Hepatocyte (in vitro differentiated cells): ENCODE measurements at regions not wholly inside any gene's neighbourhood (a gene's known extent, or its start where the extent isn't known, plus 50 kb on each side); places are given as distances from the start of the nearest gene placed in this dataset.

Source experiments
- DNase-seq: peaks from one replicate; pipeline ENCODE4 v3.0.0-alpha.2; 2016; ENCODE audit warnings: low spot score
- H2AFZ ChIP-seq: fragments of 200-600 bp; sonication (generic); 2 replicates; pipeline ENCODE4 v1.6.0; 2016; ENCODE audit warnings: antibody characterized with exemption, mild to moderate bottlenecking
- H3K27ac ChIP-seq: fragments of 200-600 bp; sonication (generic); 2 replicates; pipeline ENCODE4 v1.5.1; 2016; ENCODE audit warnings: mild to moderate bottlenecking
- H3K27me3 ChIP-seq: fragments of 200-600 bp; sonication (generic); 2 replicates; pipeline ENCODE4 v1.6.1; 2016
- H3K36me3 ChIP-seq: fragments of 200-600 bp; sonication (generic); replicated peaks from 2 replicates; pipeline ENCODE4 v1.5.1; 2016; ENCODE audit warnings: low read depth; ENCODE audit not compliant: insufficient read depth
- H3K4me1 ChIP-seq: fragments of 200-600 bp; sonication (generic); 2 replicates; pipeline ENCODE4 v1.5.1; 2016; ENCODE audit warnings: mild to moderate bottlenecking, moderate library complexity; ENCODE audit not compliant: insufficient read depth
- H3K4me2 ChIP-seq: fragments of 200-600 bp; sonication (generic); 2 replicates; pipeline ENCODE4 v1.6.0; 2016
- H3K4me3 ChIP-seq: fragments of 200-600 bp; sonication (generic); 2 replicates; pipeline ENCODE4 v1.5.1; 2016; ENCODE audit warnings: mild to moderate bottlenecking
- H3K79me2 ChIP-seq: fragments of 200-600 bp; sonication (generic); 2 replicates; pipeline ENCODE4 v1.6.0; 2017; ENCODE audit warnings: mild to moderate bottlenecking
- H3K9me2 ChIP-seq: fragments of 200-600 bp; sonication (generic); replicated peaks from 2 replicates; pipeline ENCODE4 v1.6.0; 2017; ENCODE audit warnings: mild to moderate bottlenecking; ENCODE audit not compliant: insufficient read depth
- H3K9me3 ChIP-seq: fragments of 200-600 bp; sonication (generic); 2 replicates; pipeline ENCODE4 v1.5.1; 2016; ENCODE audit warnings: low read depth, mild to moderate bottlenecking
- H4K20me1 ChIP-seq: fragments of 200-600 bp; sonication (generic); 2 replicates; pipeline ENCODE4 v1.6.0; 2016; ENCODE audit warnings: mild to moderate bottlenecking; ENCODE audit not compliant: insufficient read depth, poor library complexity, severe bottlenecking
- CTCF ChIP-seq: fragments of 200-600 bp; sonication (generic); IDR thresholded peaks from 2 replicates; pipeline ENCODE4 v1.5.1; 2016; ENCODE audit warnings: antibody characterized with exemption, mild to moderate bottlenecking; ENCODE audit not compliant: poor library complexity
- EZH2 ChIP-seq: fragments of 200-600 bp; sonication (generic); IDR thresholded peaks from 2 replicates; pipeline ENCODE4 v1.6.1; 2016; ENCODE audit warnings: antibody characterized with exemption, mild to moderate bottlenecking, borderline replicate concordance
- EZH2phosphoT487 ChIP-seq: fragments of 200-600 bp; sonication (generic); IDR thresholded peaks from one replicate; pipeline ENCODE4 v1.6.1; 2018; ENCODE audit warnings: antibody characterized with exemption, mild to moderate bottlenecking, low read depth, moderate library complexity; ENCODE audit not compliant: unreplicated experiment, severe bottlenecking
- WGBS: methylation state at CpG from one replicate; pipeline ENCODE4 v1.1.6; 2016; ENCODE audit warnings: low lambda C conversion rate; ENCODE audit errors: missing lambda C conversion rate; 5-methylcytosine and 5-hydroxymethylcytosine counted together

GRCh38 chr2:142575561-142575960 is 301.9 kb upstream of the KYNU start:
- Histone ChIP-seq H2AFZ (no peak overlapping the region), H3K36me3 (no peaks in the 10 kb centered on the region), H3K4me2 (no peak overlapping the region), H3K4me3 (no peak overlapping the region), H3K4me1 (no peaks in the 10 kb centered on the region), H3K79me2 (no peaks in the 10 kb centered on the region), H3K9me3 (no peaks in the 10 kb centered on the region), H4K20me1 (no peaks in the 10 kb centered on the region), H3K27me3 (no peaks in the 10 kb centered on the region), H3K27ac (no peak overlapping the region), H3K9me2 (no peaks in the 10 kb centered on the region)
- no peak for TF ChIP-seq CTCF
- TF ChIP-seq EZH2, result no peak
- no peak for TF ChIP-seq EZH2phosphoT487
- WGBS, result 71% methylated on average over 1 of the region's 1 CpG
- DNase-seq, result no peak

GRCh38 chr2:142574388-142574787 is 303.1 kb upstream of the KYNU start:
- no peaks in the 10 kb centered on the region for H3K9me3 ChIP-seq
- H3K4me2 ChIP-seq, result no peak overlapping the region
- no peak overlapping the region for H2AFZ ChIP-seq
- no peak for DNase-seq
- H3K9me2 ChIP-seq, result no peaks in the 10 kb centered on the region
- H3K4me3 ChIP-seq, result no peak overlapping the region
- no peaks in the 10 kb centered on the region for H3K4me1 ChIP-seq
- no peaks in the 10 kb centered on the region for H3K27me3 ChIP-seq
- H3K79me2 ChIP-seq, result no peaks in the 10 kb centered on the region
- no peaks in the 10 kb centered on the region for H3K36me3 ChIP-seq
- TF ChIP-seq EZH2phosphoT487, result no peak
- no peak for TF ChIP-seq EZH2
- TF ChIP-seq CTCF, result no peak
- H4K20me1 ChIP-seq, result no peaks in the 10 kb centered on the region
- no peak overlapping the region for H3K27ac ChIP-seq

- Histone ChIP-seq H3K4me2 (no peak overlapping the region), H3K9me3 (no peaks in the 10 kb centered on the region), H3K27ac (no peak overlapping the region), H3K27me3 (no peaks in the 10 kb centered on the region), H3K4me1 (no peaks in the 10 kb centered on the region), H3K79me2 (no peaks in the 10 kb centered on the region), H3K36me3 (no peaks in the 10 kb centered on the region), H4K20me1 (no peaks in the 10 kb centered on the region), H3K4me3 (no peak overlapping the region), H2AFZ (no peak overlapping the region), H3K9me2 (no peaks in the 10 kb centered on the region)
- WGBS, result 92% methylated on average over 5 of the region's 5 CpGs
- TF ChIP-seq CTCF (no peak), EZH2 (no peak), EZH2phosphoT487 (no peak)
- DNase-seq, result no peak
These were observed 304.9 kb upstream of the KYNU start for GRCh38 chr2:142572346-142573132.
